Activated CD4-positive, alpha-beta memory T cell treated with anti-CD3 and anti-CD28 coated beads for 36 hours (primary cell): ENCODE measurements at regions not wholly inside any gene's neighbourhood (a gene's known extent, or its start where the extent isn't known, plus 50 kb on each side); places are given as distances from the start of the nearest gene placed in this dataset.
"Not testable (repeated sequence)": the region's sequence is repeated elsewhere in the genome, so short reads cannot be mapped to it uniquely, and the experiment has no call there.

Experiments
- CTCF ChIA-PET: fragments of 350-600 bp; sonication (Branson Sonifier 250); formaldehyde crosslinking; loops from one replicate; lab custom pipeline; 2021; ENCODE audit warnings: antibody characterized with exemption, inconsistent platforms; lab: Charles Lee
- POLR2A ChIA-PET: fragments of 350-600 bp; sonication (Branson Sonifier 250); formaldehyde crosslinking; loops from one replicate; lab custom pipeline; 2021; ENCODE audit warnings: antibody characterized with exemption; lab: Charles Lee
- DNase-seq: peaks from one replicate; pipeline ENCODE4 v3.0.0-alpha.2; 2020
- H3K27ac Mint-ChIP-seq: one replicate; pipeline ENCODE4 v1.8.0; 2021; ENCODE audit warnings: mixed read lengths
- H3K27me3 Mint-ChIP-seq: one replicate; pipeline ENCODE4 v1.8.0; 2021; ENCODE audit warnings: mixed read lengths
- H3K36me3 Mint-ChIP-seq: one replicate; pipeline ENCODE4 v1.8.0; 2021; ENCODE audit warnings: mixed read lengths
- H3K4me1 Mint-ChIP-seq: one replicate; pipeline ENCODE4 v1.8.0; 2021; ENCODE audit warnings: low read depth, mixed read lengths
- H3K4me3 Mint-ChIP-seq: one replicate; pipeline ENCODE4 v1.8.0; 2021; ENCODE audit warnings: mild to moderate bottlenecking, mixed read lengths
- H3K9me3 Mint-ChIP-seq: one replicate; pipeline ENCODE4 v1.8.0; 2021; ENCODE audit warnings: mixed read lengths
- intact Hi-C: fragments of 100-400 bp; cut with micrococcal nuclease; formaldehyde crosslinking; loops from one replicate; pipeline ENCODE4 v1.15.1; 2023

GRCh38 chr6:88402909-88403308 lies 236.8 kb upstream of the CNR1 start:
- Mint-ChIP-seq H3K4me3 (no peak overlapping the region), H3K9me3 (no peaks in the 10 kb centered on the region), H3K27ac (no peak overlapping the region), H3K36me3 (no peaks in the 10 kb centered on the region), H3K27me3 (peaks cover 2% of the 10 kb centered on the region), H3K4me1 (no peaks in the 10 kb centered on the region)
- CTCF ChIA-PET: no interaction called here
- DNase-seq: no peak
- intact Hi-C loops: no loop called here
- POLR2A ChIA-PET: no interaction called here

GRCh38 chr6:88390998-88391397 lies 224.9 kb upstream of the CNR1 start:
- H3K27me3 Mint-ChIP-seq, intact Hi-C loops, H3K36me3 Mint-ChIP-seq, H3K27ac Mint-ChIP-seq, DNase-seq, H3K4me3 Mint-ChIP-seq, H3K9me3 Mint-ChIP-seq, POLR2A ChIA-PET, H3K4me1 Mint-ChIP-seq: not testable (repeated sequence)
- CTCF ChIA-PET: interaction anchor here (0.6 kb wide), 1 partner anchor 429 kb away, joined by 3 read pairs; no protein-coding TSS in a partner anchor

- H3K4me3 Mint-ChIP-seq: no peak overlapping the region
- peaks cover 2% of the 10 kb centered on the region for H3K27me3 Mint-ChIP-seq
- H3K27ac Mint-ChIP-seq: no peak overlapping the region
- H3K9me3 Mint-ChIP-seq: no peaks in the 10 kb centered on the region
- no peaks in the 10 kb centered on the region for H3K4me1 Mint-ChIP-seq
- ChIA-PET POLR2A (no interaction called here), CTCF (no interaction called here)
- intact Hi-C loops: no loop called here
- DNase-seq: no peak
- H3K36me3 Mint-ChIP-seq: no peaks in the 10 kb centered on the region
Observed at GRCh38 chr6:88388589-88388988, 222.4 kb upstream of the CNR1 start.

- no peak overlapping the region for H3K27ac Mint-ChIP-seq
- H3K27me3 Mint-ChIP-seq: peaks cover 2% of the 10 kb centered on the region
- CTCF ChIA-PET: no interaction called here
- POLR2A ChIA-PET: no interaction called here
- H3K4me3 Mint-ChIP-seq: no peak overlapping the region
- H3K36me3 Mint-ChIP-seq: no peaks in the 10 kb centered on the region
- H3K4me1 Mint-ChIP-seq: no peaks in the 10 kb centered on the region
- no peak for DNase-seq
- no peaks in the 10 kb centered on the region for H3K9me3 Mint-ChIP-seq
- intact Hi-C loops: no loop called here
Observed at GRCh38 chr6:88386167-88386566, 220.0 kb upstream of the CNR1 start.

- intact Hi-C loops: no loop called here
- CTCF ChIA-PET: no interaction called here
- no peak overlapping the region for H3K27ac Mint-ChIP-seq
Observed at GRCh38 chr6:88383183-88383582, 217.0 kb upstream of the CNR1 start.

GRCh38 chr6:88381289-88381642 lies 215.1 kb upstream of the CNR1 start:
- DNase-seq: no peak
- Mint-ChIP-seq H3K4me3 (no peak overlapping the region), H3K27me3 (peaks cover 3% of the 10 kb centered on the region), H3K36me3 (no peaks in the 10 kb centered on the region), H3K9me3 (no peaks in the 10 kb centered on the region), H3K27ac (no peak overlapping the region), H3K4me1 (no peaks in the 10 kb centered on the region)
- ChIA-PET POLR2A (no interaction called here), CTCF (no interaction called here)
- intact Hi-C loops: no loop called here

More at GRCh38 chr6:88383183-88383582, 217.0 kb upstream of the CNR1 start:
- no peaks in the 10 kb centered on the region for H3K4me1 Mint-ChIP-seq
- no peaks in the 10 kb centered on the region for H3K36me3 Mint-ChIP-seq
- POLR2A ChIA-PET: no interaction called here
- no peak for DNase-seq
- no peak overlapping the region for H3K4me3 Mint-ChIP-seq
- peaks cover 2% of the 10 kb centered on the region for H3K27me3 Mint-ChIP-seq
- H3K9me3 Mint-ChIP-seq: no peaks in the 10 kb centered on the region

GRCh38 chr6:88380618-88381288 lies 214.6 kb upstream of the CNR1 start:
- no peak overlapping the region for H3K27ac Mint-ChIP-seq
- no peaks in the 10 kb centered on the region for H3K9me3 Mint-ChIP-seq
- no peaks in the 10 kb centered on the region for H3K36me3 Mint-ChIP-seq
- H3K4me1 Mint-ChIP-seq: no peaks in the 10 kb centered on the region
- DNase-seq: no peak
- intact Hi-C loops: no loop called here
- H3K4me3 Mint-ChIP-seq: no peak overlapping the region
- CTCF ChIA-PET: no interaction called here
- H3K27me3 Mint-ChIP-seq: peaks cover 3% of the 10 kb centered on the region
- POLR2A ChIA-PET: no interaction called here

- intact Hi-C loops: no loop called here
- H3K9me3 Mint-ChIP-seq: no peaks in the 10 kb centered on the region
- H3K4me1 Mint-ChIP-seq: no peaks in the 10 kb centered on the region
- POLR2A ChIA-PET: no interaction called here
- CTCF ChIA-PET: no interaction called here
- no peak for DNase-seq
- H3K4me3 Mint-ChIP-seq: no peak overlapping the region
- H3K36me3 Mint-ChIP-seq: no peaks in the 10 kb centered on the region
- H3K27me3 Mint-ChIP-seq: peaks cover 1% of the 10 kb centered on the region
- H3K27ac Mint-ChIP-seq: no peak overlapping the region
Observed at GRCh38 chr6:88380083-88380482, 213.9 kb upstream of the CNR1 start.

GRCh38 chr6:88378639-88379038 lies 212.5 kb upstream of the CNR1 start:
- CTCF ChIA-PET: no interaction called here
- no peak overlapping the region for H3K27ac Mint-ChIP-seq
- H3K36me3 Mint-ChIP-seq: no peaks in the 10 kb centered on the region
- peaks cover 1% of the 10 kb centered on the region for H3K27me3 Mint-ChIP-seq
- H3K9me3 Mint-ChIP-seq: no peaks in the 10 kb centered on the region
- DNase-seq: no peak
- no peaks in the 10 kb centered on the region for H3K4me1 Mint-ChIP-seq
- intact Hi-C loops: no loop called here
- POLR2A ChIA-PET: no interaction called here
- H3K4me3 Mint-ChIP-seq: no peak overlapping the region

- Mint-ChIP-seq H3K9me3 (no peaks in the 10 kb centered on the region), H3K4me3 (no peak overlapping the region), H3K4me1 (no peaks in the 10 kb centered on the region), H3K27me3 (peaks cover 3% of the 10 kb centered on the region), H3K36me3 (no peaks in the 10 kb centered on the region), H3K27ac (no peak overlapping the region)
- ChIA-PET POLR2A (no interaction called here), CTCF (no interaction called here)
- no peak for DNase-seq
- intact Hi-C loops: no loop called here
Observed at GRCh38 chr6:88377976-88378568, 211.9 kb upstream of the CNR1 start.

- intact Hi-C loops: no loop called here
Observed at GRCh38 chr6:88376768-88377387, 210.7 kb upstream of the CNR1 start.

GRCh38 chr6:88376197-88376596 lies 210.1 kb upstream of the CNR1 start:
- no peaks in the 10 kb centered on the region for H3K36me3 Mint-ChIP-seq
- H3K27ac Mint-ChIP-seq: no peak overlapping the region
- H3K27me3 Mint-ChIP-seq: peaks cover 3% of the 10 kb centered on the region
- no peak for DNase-seq
- intact Hi-C loops: no loop called here
- ChIA-PET CTCF (no interaction called here), POLR2A (no interaction called here)
- H3K4me3 Mint-ChIP-seq: no peak overlapping the region
- no peaks in the 10 kb centered on the region for H3K9me3 Mint-ChIP-seq
- H3K4me1 Mint-ChIP-seq: no peaks in the 10 kb centered on the region

More at GRCh38 chr6:88376768-88377387, 210.7 kb upstream of the CNR1 start:
- no peak overlapping the region for H3K27ac Mint-ChIP-seq
- no peaks in the 10 kb centered on the region for H3K9me3 Mint-ChIP-seq
- no peaks in the 10 kb centered on the region for H3K36me3 Mint-ChIP-seq
- no peak overlapping the region for H3K4me3 Mint-ChIP-seq
- H3K4me1 Mint-ChIP-seq: no peaks in the 10 kb centered on the region
- peaks cover 3% of the 10 kb centered on the region for H3K27me3 Mint-ChIP-seq
- no peak for DNase-seq
- POLR2A ChIA-PET: no interaction called here
- CTCF ChIA-PET: interaction anchor here (0.7 kb wide), 1 partner anchor 1191 kb away, joined by 3 read pairs; no protein-coding TSS in a partner anchor

- H3K4me3 Mint-ChIP-seq: no peak overlapping the region
- H3K27ac Mint-ChIP-seq: no peak overlapping the region
- ChIA-PET CTCF (no interaction called here), POLR2A (no interaction called here)
- H3K9me3 Mint-ChIP-seq: no peaks in the 10 kb centered on the region
- intact Hi-C loops: no loop called here
- peaks cover 4% of the 10 kb centered on the region for H3K27me3 Mint-ChIP-seq
- no peak for DNase-seq
- no peaks in the 10 kb centered on the region for H3K36me3 Mint-ChIP-seq
- no peaks in the 10 kb centered on the region for H3K4me1 Mint-ChIP-seq
Observed at GRCh38 chr6:88374553-88374952, 208.4 kb upstream of the CNR1 start.
